Body of pancreas (tissue), 4 donors: ENCODE measurements at regions not wholly inside any gene's neighbourhood (a gene's known extent, or its start where the extent isn't known, plus 50 kb on each side); places are given as distances from the start of the nearest gene placed in this dataset.

Source experiments
- ATAC-seq: fragments of 150-250 bp; one replicate; pipeline ENCODE4 v1.9.1; 2016
- DNase-seq, 4 donors: peaks; one replicate each; pipeline ENCODE4 v3.0.0-alpha.2; 2019
- H3K27ac ChIP-seq, 4 donors: fragments of 200-600 bp; sonication (generic); 1 replicate in 3 of 4; 2 replicates in 1 of 4; pipeline versions ENCODE4 v1.5.1 to v1.6.1; 2016 to 2019; ENCODE audit warnings: mild to moderate bottlenecking in 1 of 4, mixed read lengths in 1 of 4, moderate library complexity in 1 of 4
- H3K27me3 ChIP-seq, 2 donors: fragments of 200-600 bp; sonication (generic); one replicate each; pipeline ENCODE4 v1.6.0; 2016; ENCODE audit warnings: mild to moderate bottlenecking in 1 of 2
- H3K36me3 ChIP-seq, 2 donors: fragments of 200-600 bp; sonication (generic); replicated peaks in 1 of 2; 2 replicates each; pipeline ENCODE4 v1.5.1; 2016; ENCODE audit warnings: low read depth in 2 of 2; ENCODE audit not compliant: insufficient read depth in 1 of 2
- H3K4me1 ChIP-seq: fragments of 200-600 bp; sonication (generic); one replicate; pipeline ENCODE4 v1.6.0; 2016
- H3K4me3 ChIP-seq, 2 donors: fragments of 200-600 bp; sonication (generic); 1 replicate in 1 of 2; 2 replicates in 1 of 2; pipeline ENCODE4 v1.5.1; 2016 to 2019
- H3K9me3 ChIP-seq, 3 donors: fragments of 200-600 bp; sonication (generic); 1 replicate in 2 of 3; 2 replicates in 1 of 3; pipeline ENCODE4 v1.5.1; 2016
- CTCF ChIP-seq, 7 experiments: fragments of 450-650 bp in 4 of 7; fragments of 200-600 bp in 3 of 7; sonication (generic) in 3 of 7; IDR thresholded peaks; one replicate each; pipeline ENCODE4 v1.5.1; 2016 to 2019; ENCODE audit warnings: antibody characterized with exemption in 7 of 7
- POLR2A ChIP-seq, 3 donors: fragments of 450-650 bp; IDR thresholded peaks; one replicate each; pipeline ENCODE4 v1.6.1; 2016; ENCODE audit warnings: antibody characterized with exemption in 3 of 3, mild to moderate bottlenecking in 2 of 3
- WGBS, 2 donors: methylation state at CpG; one replicate each; pipeline ENCODE4 v1.1.5; 2017; 5-methylcytosine and 5-hydroxymethylcytosine counted together
- intact Hi-C: fragments of 100-400 bp; cut with DNase I; formaldehyde crosslinking; loops from one replicate; pipeline ENCODE4 v1.15.1; 2023

DNA sequence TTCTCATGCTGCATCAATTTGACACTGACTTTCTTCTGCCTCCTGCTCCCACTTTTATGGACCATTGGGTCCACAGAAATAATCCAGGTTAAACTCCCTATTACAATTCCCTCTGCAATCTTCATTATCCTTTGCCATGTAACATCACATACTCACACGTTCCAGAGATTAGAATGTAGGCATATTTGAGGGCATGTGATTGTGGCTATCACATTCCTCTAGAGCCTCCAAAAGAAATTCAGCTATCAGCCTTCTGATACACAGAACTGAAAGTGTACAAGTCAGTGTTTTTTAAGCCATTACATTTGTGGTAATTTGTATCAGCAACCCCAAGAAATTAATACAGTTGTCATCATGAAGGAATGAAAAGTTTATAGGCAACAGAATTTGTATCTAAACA, 892.4 kb downstream of the RPS29 start:
- 13 to 24% methylated on average over 1 of the region's 1 CpG for WGBS, 2 donors
- TF ChIP-seq CTCF (IDR thresholded peaks at IDR 0.05) (no peak), POLR2A (IDR thresholded peaks at IDR 0.05) (no peak)
- intact Hi-C loops, result no loop called here
- no peaks in the 10 kb centered on the region for H3K27me3 ChIP-seq
- H3K9me3 ChIP-seq, result no peaks in the 10 kb centered on the region
- ATAC-seq, result no peak
- no peak for DNase-seq
- no peak overlapping the region for H3K4me3 ChIP-seq
- no peak overlapping the region for H3K27ac ChIP-seq
- H3K4me1 ChIP-seq, result no peaks in the 10 kb centered on the region
- no peaks in the 10 kb centered on the region for H3K36me3 ChIP-seq

- ATAC-seq (no peak), DNase-seq (no peak)
- no peaks in the 10 kb centered on the region for H3K4me1 ChIP-seq
- intact Hi-C loops, result no loop called here
- no peak overlapping the region for H3K4me3 ChIP-seq
- TF ChIP-seq POLR2A (IDR thresholded peaks at IDR 0.05) (no peak), CTCF (IDR thresholded peaks at IDR 0.05) (no peak)
- no peaks in the 10 kb centered on the region for H3K36me3 ChIP-seq
- no peaks in the 10 kb centered on the region for H3K27me3 ChIP-seq
- no peaks in the 10 kb centered on the region for H3K9me3 ChIP-seq
- H3K27ac ChIP-seq, result no peak overlapping the region
- 65 to 67% methylated on average over 1 of the region's 1 CpG for WGBS, 2 donors
These were observed 895.8 kb downstream of the RPS29 start for GRCh38 chr14:48690349-48690748.

GRCh38 chr14:48686650-48687049, 899.5 kb downstream of the RPS29 start:
- Histone ChIP-seq H3K4me1 (no peaks in the 10 kb centered on the region), H3K27ac (no peak overlapping the region), H3K36me3 (no peaks in the 10 kb centered on the region), H3K9me3 (no peaks in the 10 kb centered on the region), H3K4me3 (no peak overlapping the region), H3K27me3 (no peaks in the 10 kb centered on the region)
- no peak for DNase-seq
- 75 to 88% methylated on average over 3 of the region's 3 CpGs for WGBS, 2 donors
- intact Hi-C loops, result no loop called here
- ATAC-seq, result no peak
- TF ChIP-seq POLR2A (IDR thresholded peaks at IDR 0.05) (no peak), CTCF (IDR thresholded peaks at IDR 0.05) (no peak)

DNA sequence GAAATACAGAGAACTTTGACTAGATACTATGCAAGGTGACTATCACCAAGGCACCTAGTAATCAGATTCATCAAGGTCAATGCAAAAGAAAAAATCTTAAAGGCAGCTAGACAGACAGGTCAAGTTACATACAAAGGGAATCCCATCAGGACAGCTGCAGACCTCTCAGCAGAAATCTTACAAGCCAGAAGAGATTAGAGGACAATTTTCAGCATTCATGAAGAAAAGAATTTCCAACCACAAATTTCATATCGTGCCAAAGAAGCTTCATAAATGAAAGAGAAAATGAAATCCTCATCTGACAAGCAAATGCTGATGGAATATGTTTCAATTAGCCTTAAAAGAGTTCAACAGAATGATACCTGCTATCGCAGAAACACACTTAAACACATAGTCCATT, 913.7 kb downstream of the RPS29 start:
- no peaks in the 10 kb centered on the region for H3K36me3 ChIP-seq
- no peak for TF ChIP-seq POLR2A (IDR thresholded peaks at IDR 0.05)
- TF ChIP-seq CTCF (IDR thresholded peaks at IDR 0.05), result no peak
- no peaks in the 10 kb centered on the region for H3K27me3 ChIP-seq
- H3K27ac ChIP-seq, result no peak overlapping the region
- intact Hi-C loops, result no loop called here
- no peak overlapping the region for H3K4me3 ChIP-seq
- H3K4me1 ChIP-seq, result no peaks in the 10 kb centered on the region
- 26 to 40% methylated on average over 2 of the region's 2 CpGs for WGBS, 2 donors
- ATAC-seq, result no peak
- no peak for DNase-seq
- no peaks in the 10 kb centered on the region for H3K9me3 ChIP-seq

GRCh38 chr14:48670939-48671338, 915.2 kb downstream of the RPS29 start:
- DNase-seq, result no peak
- 40 to 54% methylated on average over 1 to 4 of the region's 4 CpGs for WGBS, 2 donors
- Histone ChIP-seq H3K4me1 (no peaks in the 10 kb centered on the region), H3K9me3 (no peaks in the 10 kb centered on the region), H3K36me3 (no peaks in the 10 kb centered on the region), H3K27ac (no peak overlapping the region), H3K27me3 (no peaks in the 10 kb centered on the region), H3K4me3 (no peak overlapping the region)
- TF ChIP-seq CTCF (IDR thresholded peaks at IDR 0.05) (no peak), POLR2A (IDR thresholded peaks at IDR 0.05) (no peak)
- intact Hi-C loops, result no loop called here
- ATAC-seq, result no peak
